GM23338 (cell line): ENCODE measurements at regions not wholly inside any gene's neighbourhood (a gene's known extent, or its start where the extent isn't known, plus 50 kb on each side); places are given as distances from the start of the nearest gene placed in this dataset.

ENCODE experiments used
- ATAC-seq: fragments of 200-7000 bp; cut with Tn5 transposase; 3 replicates; pipeline ENCODE4 v1.9.1; 2020
- DNase-seq: peaks from one replicate; pipeline ENCODE4 v3.0.0-alpha.2; 2015; ENCODE audit warnings: low spot score
- H2AFZ ChIP-seq: fragments of 200-600 bp; sonication (generic); 2 replicates; pipeline ENCODE4 v1.8.0; 2016; ENCODE audit warnings: antibody characterized with exemption, mild to moderate bottlenecking, moderate library complexity
- H3F3A ChIP-seq: fragments of 200-600 bp; sonication (generic); replicated peaks from 2 replicates; pipeline ENCODE4 v1.8.0; 2017; ENCODE audit warnings: antibody characterized with exemption, mixed run types, low read depth
- H3K27ac ChIP-seq: fragments of 200-600 bp; sonication (generic); 2 replicates; pipeline ENCODE4 v1.6.1; 2016; ENCODE audit warnings: low read depth
- H3K27me3 ChIP-seq: fragments of 200-600 bp; sonication (generic); 2 replicates; pipeline ENCODE4 v1.8.0; 2016; ENCODE audit warnings: mild to moderate bottlenecking, mixed run types, moderate library complexity; ENCODE audit not compliant: insufficient read depth
- H3K36me3 ChIP-seq: fragments of 200-600 bp; sonication (generic); 2 replicates; pipeline ENCODE4 v1.8.0; 2016; ENCODE audit warnings: mild to moderate bottlenecking; ENCODE audit not compliant: insufficient read depth
- H3K4me1 ChIP-seq: fragments of 200-600 bp; sonication (generic); 2 replicates; pipeline ENCODE4 v1.8.0; 2016; ENCODE audit warnings: mild to moderate bottlenecking, moderate library complexity; ENCODE audit not compliant: insufficient read depth
- H3K4me2 ChIP-seq: fragments of 200-600 bp; sonication (generic); 2 replicates; pipeline ENCODE4 v1.7.1; 2017; ENCODE audit warnings: mixed run types
- H3K4me3 ChIP-seq: fragments of 200-600 bp; sonication (generic); 2 replicates; pipeline ENCODE4 v1.6.1; 2016; ENCODE audit warnings: mixed run types
- H3K79me2 ChIP-seq: fragments of 200-600 bp; sonication (generic); replicated peaks from 2 replicates; pipeline ENCODE4 v1.8.0; 2017; ENCODE audit warnings: mild to moderate bottlenecking; ENCODE audit not compliant: insufficient read depth
- H3K9me2 ChIP-seq: fragments of 200-600 bp; sonication (generic); 2 replicates; pipeline ENCODE4 v1.8.0; 2017; ENCODE audit not compliant: insufficient read depth
- H4K20me1 ChIP-seq: fragments of 200-600 bp; sonication (generic); replicated peaks from 2 replicates; pipeline ENCODE4 v1.8.0; 2017; ENCODE audit warnings: mild to moderate bottlenecking; ENCODE audit not compliant: insufficient read depth
- H3K27ac Mint-ChIP-seq: 2 replicates; pipeline ENCODE4 v1.8.0; 2020; ENCODE audit warnings: inconsistent platforms, mild to moderate bottlenecking, moderate library complexity, mixed read lengths
- H3K27me3 Mint-ChIP-seq: 3 replicates; pipeline ENCODE4 v1.8.0; 2022; ENCODE audit warnings: low read depth, mild to moderate bottlenecking, moderate library complexity, mixed read lengths, inconsistent platforms; ENCODE audit not compliant: insufficient read depth, poor library complexity
- H3K36me3 Mint-ChIP-seq: 3 replicates; pipeline ENCODE4 v1.8.0; 2021; ENCODE audit warnings: low read depth, mild to moderate bottlenecking, inconsistent platforms, moderate library complexity, mixed read lengths
- H3K4me1 Mint-ChIP-seq: 3 replicates; pipeline ENCODE4 v1.8.0; 2020; ENCODE audit warnings: mild to moderate bottlenecking, inconsistent platforms, mixed read lengths
- H3K4me3 Mint-ChIP-seq: 3 replicates; pipeline ENCODE4 v1.8.0; 2021; ENCODE audit warnings: moderate library complexity, mild to moderate bottlenecking, inconsistent platforms, mixed read lengths
- H3K9me3 Mint-ChIP-seq: 3 replicates; pipeline ENCODE4 v1.8.0; 2020; ENCODE audit warnings: moderate library complexity, mild to moderate bottlenecking, inconsistent platforms, mixed read lengths
- CREB1 ChIP-seq: fragments of 250-450 bp; sonication (Bioruptor Pico); IDR thresholded peaks from 2 replicates; pipeline ENCODE4 v1.5.0; 2020; ENCODE audit warnings: low read depth, mild to moderate bottlenecking, moderate library complexity
- EZH2 ChIP-seq: fragments of 200-600 bp; sonication (generic); IDR thresholded peaks from one replicate; pipeline ENCODE4 v1.8.0; 2017; ENCODE audit warnings: antibody characterized with exemption, mild to moderate bottlenecking, low read depth; ENCODE audit not compliant: unreplicated experiment
- EZH2phosphoT487 ChIP-seq: fragments of 200-600 bp; sonication (generic); IDR thresholded peaks from one replicate; pipeline ENCODE4 v1.8.1; 2018; ENCODE audit warnings: antibody characterized with exemption; ENCODE audit not compliant: unreplicated experiment
- JUNB ChIP-seq: IDR thresholded peaks from one replicate; pipeline ENCODE4 v1.6.1; 2016; ENCODE audit warnings: antibody characterized with exemption; ENCODE audit not compliant: unreplicated experiment
- NANOG ChIP-seq: IDR thresholded peaks from 2 replicates; pipeline ENCODE4 v1.6.1; 2016; ENCODE audit warnings: antibody characterized with exemption, borderline replicate concordance
- POLR2AphosphoS5 ChIP-seq: IDR thresholded peaks from 2 replicates; pipeline ENCODE4 v1.6.1; 2016; ENCODE audit warnings: antibody characterized with exemption, low read depth
- REST ChIP-seq: IDR thresholded peaks from one replicate; pipeline ENCODE4 v1.6.1; 2018; ENCODE audit warnings: antibody characterized with exemption; ENCODE audit not compliant: unreplicated experiment
- STAT1 ChIP-seq: IDR thresholded peaks from one replicate; pipeline ENCODE4 v1.6.1; 2016; ENCODE audit warnings: antibody characterized with exemption; ENCODE audit not compliant: unreplicated experiment
- ZNF114 ChIP-seq: fragments of 250-450 bp; sonication (Bioruptor Pico); IDR thresholded peaks from 2 replicates; pipeline ENCODE4 v1.5.0; 2020; ENCODE audit warnings: mild to moderate bottlenecking, moderate library complexity
- ZNF331 ChIP-seq: fragments of 250-450 bp; sonication (Bioruptor Pico); IDR thresholded peaks from 2 replicates; pipeline ENCODE4 v1.5.0; 2020; ENCODE audit warnings: low read depth, mild to moderate bottlenecking, moderate library complexity
- TF ChIP-seq, protein P1 (sequence below): fragments of 250-450 bp; sonication (Bioruptor Pico); IDR thresholded peaks from 2 replicates; pipeline ENCODE4 v1.5.0; 2020; ENCODE audit warnings: mild to moderate bottlenecking, moderate library complexity
- TF ChIP-seq, protein P2 (sequence below): IDR thresholded peaks from 2 replicates; pipeline ENCODE4 v1.6.1; 2016; ENCODE audit warnings: antibody characterized with exemption
- TF ChIP-seq, protein P3 (sequence below), 2 experiments: fragments of 200-600 bp in 1 of 2; sonication (generic) in 1 of 2; conservative IDR thresholded peaks; 2 replicates each; pipeline versions ENCODE4 v1.5.1 to v1.6.1; 2016 to 2017; ENCODE audit warnings: antibody characterized with exemption in 2 of 2, low read depth in 2 of 2, mild to moderate bottlenecking in 2 of 2, moderate library complexity in 1 of 2

GRCh38 chr9:79104216-79104615, 467.5 kb upstream of the TLE4 start:
- DNase-seq, result no peak

More at GRCh38 chr9:79104216-79104615, 467.5 kb upstream of the TLE4 start:
- Mint-ChIP-seq H3K4me1 (no peaks in the 10 kb centered on the region), H3K36me3 (peaks cover 23% of the 10 kb centered on the region), H3K27me3 (no peaks in the 10 kb centered on the region), H3K9me3 (peaks cover 26% of the 10 kb centered on the region), H3K4me3 (no peak overlapping the region), H3K27ac (no peak overlapping the region)
- Histone ChIP-seq H2AFZ (no peak overlapping the region), H3K79me2 (no peaks in the 10 kb centered on the region), H3K4me3 (no peak overlapping the region), H3K36me3 (no peaks in the 10 kb centered on the region), H3F3A (no peaks in the 10 kb centered on the region), H3K4me2 (no peak overlapping the region), H3K27me3 (no peaks in the 10 kb centered on the region), H3K4me1 (no peaks in the 10 kb centered on the region), H3K9me2 (no peaks in the 10 kb centered on the region), H4K20me1 (no peaks in the 10 kb centered on the region), H3K27ac (no peak overlapping the region)
- TF ChIP-seq, protein P1, sequence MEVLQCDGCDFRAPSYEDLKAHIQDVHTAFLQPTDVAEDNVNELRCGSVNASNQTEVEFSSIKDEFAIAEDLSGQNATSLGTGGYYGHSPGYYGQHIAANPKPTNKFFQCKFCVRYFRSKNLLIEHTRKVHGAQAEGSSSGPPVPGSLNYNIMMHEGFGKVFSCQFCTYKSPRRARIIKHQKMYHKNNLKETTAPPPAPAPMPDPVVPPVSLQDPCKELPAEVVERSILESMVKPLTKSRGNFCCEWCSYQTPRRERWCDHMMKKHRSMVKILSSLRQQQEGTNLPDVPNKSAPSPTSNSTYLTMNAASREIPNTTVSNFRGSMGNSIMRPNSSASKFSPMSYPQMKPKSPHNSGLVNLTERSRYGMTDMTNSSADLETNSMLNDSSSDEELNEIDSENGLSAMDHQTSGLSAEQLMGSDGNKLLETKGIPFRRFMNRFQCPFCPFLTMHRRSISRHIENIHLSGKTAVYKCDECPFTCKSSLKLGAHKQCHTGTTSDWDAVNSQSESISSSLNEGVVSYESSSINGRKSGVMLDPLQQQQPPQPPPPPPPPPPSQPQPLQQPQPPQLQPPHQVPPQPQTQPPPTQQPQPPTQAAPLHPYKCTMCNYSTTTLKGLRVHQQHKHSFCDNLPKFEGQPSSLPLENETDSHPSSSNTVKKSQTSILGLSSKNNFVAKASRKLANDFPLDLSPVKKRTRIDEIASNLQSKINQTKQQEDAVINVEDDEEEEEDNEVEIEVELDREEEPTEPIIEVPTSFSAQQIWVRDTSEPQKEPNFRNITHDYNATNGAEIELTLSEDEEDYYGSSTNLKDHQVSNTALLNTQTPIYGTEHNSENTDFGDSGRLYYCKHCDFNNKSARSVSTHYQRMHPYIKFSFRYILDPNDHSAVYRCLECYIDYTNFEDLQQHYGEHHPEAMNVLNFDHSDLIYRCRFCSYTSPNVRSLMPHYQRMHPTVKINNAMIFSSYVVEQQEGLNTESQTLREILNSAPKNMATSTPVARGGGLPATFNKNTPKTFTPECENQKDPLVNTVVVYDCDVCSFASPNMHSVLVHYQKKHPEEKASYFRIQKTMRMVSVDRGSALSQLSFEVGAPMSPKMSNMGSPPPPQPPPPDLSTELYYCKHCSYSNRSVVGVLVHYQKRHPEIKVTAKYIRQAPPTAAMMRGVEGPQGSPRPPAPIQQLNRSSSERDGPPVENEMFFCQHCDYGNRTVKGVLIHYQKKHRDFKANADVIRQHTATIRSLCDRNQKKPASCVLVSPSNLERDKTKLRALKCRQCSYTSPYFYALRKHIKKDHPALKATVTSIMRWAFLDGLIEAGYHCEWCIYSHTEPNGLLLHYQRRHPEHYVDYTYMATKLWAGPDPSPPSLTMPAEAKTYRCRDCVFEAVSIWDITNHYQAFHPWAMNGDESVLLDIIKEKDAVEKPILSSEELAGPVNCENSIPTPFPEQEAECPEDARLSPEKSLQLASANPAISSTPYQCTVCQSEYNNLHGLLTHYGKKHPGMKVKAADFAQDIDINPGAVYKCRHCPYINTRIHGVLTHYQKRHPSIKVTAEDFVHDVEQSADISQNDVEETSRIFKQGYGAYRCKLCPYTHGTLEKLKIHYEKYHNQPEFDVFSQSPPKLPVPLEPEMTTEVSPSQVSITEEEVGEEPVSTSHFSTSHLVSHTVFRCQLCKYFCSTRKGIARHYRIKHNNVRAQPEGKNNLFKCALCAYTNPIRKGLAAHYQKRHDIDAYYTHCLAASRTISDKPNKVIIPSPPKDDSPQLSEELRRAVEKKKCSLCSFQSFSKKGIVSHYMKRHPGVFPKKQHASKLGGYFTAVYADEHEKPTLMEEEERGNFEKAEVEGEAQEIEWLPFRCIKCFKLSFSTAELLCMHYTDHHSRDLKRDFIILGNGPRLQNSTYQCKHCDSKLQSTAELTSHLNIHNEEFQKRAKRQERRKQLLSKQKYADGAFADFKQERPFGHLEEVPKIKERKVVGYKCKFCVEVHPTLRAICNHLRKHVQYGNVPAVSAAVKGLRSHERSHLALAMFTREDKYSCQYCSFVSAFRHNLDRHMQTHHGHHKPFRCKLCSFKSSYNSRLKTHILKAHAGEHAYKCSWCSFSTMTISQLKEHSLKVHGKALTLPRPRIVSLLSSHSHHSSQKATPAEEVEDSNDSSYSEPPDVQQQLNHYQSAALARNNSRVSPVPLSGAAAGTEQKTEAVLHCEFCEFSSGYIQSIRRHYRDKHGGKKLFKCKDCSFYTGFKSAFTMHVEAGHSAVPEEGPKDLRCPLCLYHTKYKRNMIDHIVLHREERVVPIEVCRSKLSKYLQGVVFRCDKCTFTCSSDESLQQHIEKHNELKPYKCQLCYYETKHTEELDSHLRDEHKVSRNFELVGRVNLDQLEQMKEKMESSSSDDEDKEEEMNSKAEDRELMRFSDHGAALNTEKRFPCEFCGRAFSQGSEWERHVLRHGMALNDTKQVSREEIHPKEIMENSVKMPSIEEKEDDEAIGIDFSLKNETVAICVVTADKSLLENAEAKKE (CRISPR knock-in tag), result no peak
- TF ChIP-seq EZH2phosphoT487, result no peak
- TF ChIP-seq STAT1, result no peak
- no peak for TF ChIP-seq EZH2
- TF ChIP-seq, protein P2, sequence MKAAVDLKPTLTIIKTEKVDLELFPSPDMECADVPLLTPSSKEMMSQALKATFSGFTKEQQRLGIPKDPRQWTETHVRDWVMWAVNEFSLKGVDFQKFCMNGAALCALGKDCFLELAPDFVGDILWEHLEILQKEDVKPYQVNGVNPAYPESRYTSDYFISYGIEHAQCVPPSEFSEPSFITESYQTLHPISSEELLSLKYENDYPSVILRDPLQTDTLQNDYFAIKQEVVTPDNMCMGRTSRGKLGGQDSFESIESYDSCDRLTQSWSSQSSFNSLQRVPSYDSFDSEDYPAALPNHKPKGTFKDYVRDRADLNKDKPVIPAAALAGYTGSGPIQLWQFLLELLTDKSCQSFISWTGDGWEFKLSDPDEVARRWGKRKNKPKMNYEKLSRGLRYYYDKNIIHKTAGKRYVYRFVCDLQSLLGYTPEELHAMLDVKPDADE, result no peak
- no peak for TF ChIP-seq POLR2AphosphoS5
- no peak for TF ChIP-seq JUNB
- no peak for TF ChIP-seq ZNF114 (CRISPR knock-in tag)
- TF ChIP-seq ZNF331, result no peak
- TF ChIP-seq REST, result no peak
- TF ChIP-seq NANOG, result no peak
- no peak for TF ChIP-seq CREB1 (CRISPR knock-in tag)
- TF ChIP-seq, protein P3, sequence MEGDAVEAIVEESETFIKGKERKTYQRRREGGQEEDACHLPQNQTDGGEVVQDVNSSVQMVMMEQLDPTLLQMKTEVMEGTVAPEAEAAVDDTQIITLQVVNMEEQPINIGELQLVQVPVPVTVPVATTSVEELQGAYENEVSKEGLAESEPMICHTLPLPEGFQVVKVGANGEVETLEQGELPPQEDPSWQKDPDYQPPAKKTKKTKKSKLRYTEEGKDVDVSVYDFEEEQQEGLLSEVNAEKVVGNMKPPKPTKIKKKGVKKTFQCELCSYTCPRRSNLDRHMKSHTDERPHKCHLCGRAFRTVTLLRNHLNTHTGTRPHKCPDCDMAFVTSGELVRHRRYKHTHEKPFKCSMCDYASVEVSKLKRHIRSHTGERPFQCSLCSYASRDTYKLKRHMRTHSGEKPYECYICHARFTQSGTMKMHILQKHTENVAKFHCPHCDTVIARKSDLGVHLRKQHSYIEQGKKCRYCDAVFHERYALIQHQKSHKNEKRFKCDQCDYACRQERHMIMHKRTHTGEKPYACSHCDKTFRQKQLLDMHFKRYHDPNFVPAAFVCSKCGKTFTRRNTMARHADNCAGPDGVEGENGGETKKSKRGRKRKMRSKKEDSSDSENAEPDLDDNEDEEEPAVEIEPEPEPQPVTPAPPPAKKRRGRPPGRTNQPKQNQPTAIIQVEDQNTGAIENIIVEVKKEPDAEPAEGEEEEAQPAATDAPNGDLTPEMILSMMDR (conservative IDR thresholded peaks at IDR 0.05; ENCODE audit: low read depth in 2 of 2), result no peak
- ATAC-seq, result no peak
